ENCODE measurements at regions not wholly inside any gene's neighbourhood (a gene's known extent, or its start where the extent isn't known, plus 50 kb on each side); places are given as distances from the start of the nearest gene placed in this dataset.

DNA sequence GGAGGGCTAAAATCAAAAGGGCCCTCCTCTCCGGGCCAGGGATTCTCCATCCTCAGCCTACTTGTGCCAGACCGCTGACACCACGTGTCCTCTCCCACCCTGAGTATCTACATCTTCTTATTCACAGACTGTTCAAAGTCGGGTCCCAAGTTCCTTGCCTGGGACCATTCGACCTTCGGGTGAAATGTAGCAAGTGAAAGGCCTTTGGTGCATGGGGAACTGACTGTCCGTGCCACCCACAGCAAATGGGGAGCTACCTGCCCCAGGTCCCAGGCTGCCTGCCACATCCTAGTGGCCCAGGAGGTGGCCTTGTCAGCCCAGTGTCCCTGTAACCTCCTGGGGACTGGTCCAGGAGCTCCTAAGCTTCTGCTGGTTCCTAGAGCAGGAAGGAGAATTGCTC is 67.3 kb downstream of the RTL6 start:
- Mint-ChIP-seq H3K4me3 (ENCODE audit: unreplicated experiment) (no peak overlapping the region), H3K36me3 (ENCODE audit: unreplicated experiment) (no peaks in the 10 kb centered on the region), H3K4me1 (ENCODE audit: unreplicated experiment) (peaks cover 12% of the 10 kb centered on the region), H3K9me3 (ENCODE audit: unreplicated experiment) (no peaks in the 10 kb centered on the region), H3K27me3 (ENCODE audit: unreplicated experiment) (peaks cover 38% of the 10 kb centered on the region), H3K27ac (ENCODE audit: unreplicated experiment) (no peak overlapping the region)
- TF ChIP-seq, protein P1, sequence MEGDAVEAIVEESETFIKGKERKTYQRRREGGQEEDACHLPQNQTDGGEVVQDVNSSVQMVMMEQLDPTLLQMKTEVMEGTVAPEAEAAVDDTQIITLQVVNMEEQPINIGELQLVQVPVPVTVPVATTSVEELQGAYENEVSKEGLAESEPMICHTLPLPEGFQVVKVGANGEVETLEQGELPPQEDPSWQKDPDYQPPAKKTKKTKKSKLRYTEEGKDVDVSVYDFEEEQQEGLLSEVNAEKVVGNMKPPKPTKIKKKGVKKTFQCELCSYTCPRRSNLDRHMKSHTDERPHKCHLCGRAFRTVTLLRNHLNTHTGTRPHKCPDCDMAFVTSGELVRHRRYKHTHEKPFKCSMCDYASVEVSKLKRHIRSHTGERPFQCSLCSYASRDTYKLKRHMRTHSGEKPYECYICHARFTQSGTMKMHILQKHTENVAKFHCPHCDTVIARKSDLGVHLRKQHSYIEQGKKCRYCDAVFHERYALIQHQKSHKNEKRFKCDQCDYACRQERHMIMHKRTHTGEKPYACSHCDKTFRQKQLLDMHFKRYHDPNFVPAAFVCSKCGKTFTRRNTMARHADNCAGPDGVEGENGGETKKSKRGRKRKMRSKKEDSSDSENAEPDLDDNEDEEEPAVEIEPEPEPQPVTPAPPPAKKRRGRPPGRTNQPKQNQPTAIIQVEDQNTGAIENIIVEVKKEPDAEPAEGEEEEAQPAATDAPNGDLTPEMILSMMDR (IDR thresholded peaks at IDR 0.05), result no peak
- no peak for DNase-seq (ENCODE audit: extremely low spot score, unreplicated experiment)

DNA sequence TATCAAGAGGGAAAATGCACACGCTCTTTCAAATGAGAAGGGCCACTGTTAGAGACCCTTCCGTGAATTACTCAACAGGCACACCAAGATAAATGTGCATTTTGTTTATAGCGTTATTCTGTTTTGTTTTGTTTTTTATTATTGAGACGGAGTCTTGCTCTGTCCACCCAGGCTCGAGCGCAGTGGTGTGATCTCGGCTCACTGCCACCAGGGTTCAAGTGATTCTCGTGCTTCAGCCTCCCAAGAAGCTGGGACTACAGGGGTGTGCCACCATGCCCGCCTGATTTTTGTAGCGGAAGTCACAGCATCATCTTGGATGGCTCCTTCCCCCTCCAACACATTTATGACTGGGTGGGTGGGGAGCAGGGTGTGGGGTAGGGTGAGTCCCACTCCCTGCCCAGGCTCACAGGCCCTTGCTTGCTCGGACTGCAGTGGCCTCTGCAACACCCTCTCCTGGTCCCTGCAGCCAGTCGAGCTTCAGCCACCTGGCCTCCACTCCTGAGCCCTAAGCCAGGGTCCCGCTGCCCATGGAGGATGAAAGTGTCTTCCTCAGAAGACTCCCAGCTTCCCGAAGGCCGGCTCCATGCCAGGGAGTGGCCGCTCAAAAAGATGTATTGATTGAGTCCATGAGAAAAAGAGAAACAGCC is 68.0 kb downstream of the RTL6 start:
- no peaks in the 10 kb centered on the region for H3K9me3 Mint-ChIP-seq (ENCODE audit: unreplicated experiment)
- no peak for DNase-seq (ENCODE audit: extremely low spot score, unreplicated experiment)
- peaks cover 19% of the 10 kb centered on the region for H3K4me1 Mint-ChIP-seq (ENCODE audit: unreplicated experiment)
- TF ChIP-seq, protein P1 (IDR thresholded peaks at IDR 0.05), result no peak
- H3K27ac Mint-ChIP-seq (ENCODE audit: unreplicated experiment), result no peak overlapping the region
- H3K36me3 Mint-ChIP-seq (ENCODE audit: unreplicated experiment), result no peaks in the 10 kb centered on the region
- H3K27me3 Mint-ChIP-seq (ENCODE audit: unreplicated experiment), result peaks cover 36% of the 10 kb centered on the region
- H3K4me3 Mint-ChIP-seq (ENCODE audit: unreplicated experiment), result no peak overlapping the region

DNA sequence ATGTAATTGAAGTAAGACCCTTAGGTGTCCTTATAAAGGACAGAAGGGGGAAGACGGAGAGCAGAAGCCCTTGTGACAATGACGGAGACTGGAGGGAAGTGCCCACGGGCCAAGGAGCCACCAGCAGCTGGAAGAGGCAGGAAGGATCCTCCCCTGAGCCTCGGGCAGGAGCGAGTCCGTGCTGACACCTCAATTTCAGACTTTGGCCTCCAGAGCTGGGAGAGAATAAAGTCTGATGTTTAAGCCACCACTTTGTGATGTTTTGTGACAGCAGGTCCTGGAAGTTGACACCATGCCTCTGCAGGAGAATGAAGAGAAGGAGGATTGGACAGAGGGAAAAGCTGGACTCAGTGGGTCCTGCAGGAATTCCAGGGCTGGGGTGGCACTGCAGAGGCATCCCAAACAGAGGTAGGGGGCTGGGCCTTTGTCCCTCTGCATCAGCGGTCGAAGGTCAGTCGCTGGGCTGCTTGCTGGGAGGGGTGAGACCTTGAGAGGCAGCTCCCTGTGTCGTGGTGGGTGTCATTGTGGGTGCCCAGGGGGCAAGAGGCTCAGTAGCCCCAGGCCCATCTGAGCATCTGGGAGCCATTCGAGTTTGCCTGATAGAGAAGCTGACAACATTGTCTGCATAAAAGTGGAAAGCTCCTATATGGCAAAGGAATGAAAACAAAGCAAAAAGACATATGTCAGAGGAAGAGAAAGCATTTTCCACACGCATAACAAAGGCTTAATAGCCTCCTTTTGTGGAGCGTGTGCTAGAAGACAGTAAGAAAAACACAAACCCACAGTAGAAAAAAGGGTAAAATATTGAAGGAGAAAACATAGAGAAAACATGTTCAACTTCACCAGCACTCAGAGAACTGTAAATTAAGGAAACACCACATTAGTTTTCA is 68.8 kb downstream of the RTL6 start:
- no peak for DNase-seq (ENCODE audit: extremely low spot score, unreplicated experiment)
- TF ChIP-seq, protein P1 (IDR thresholded peaks at IDR 0.05), result no peak
- no peaks in the 10 kb centered on the region for H3K9me3 Mint-ChIP-seq (ENCODE audit: unreplicated experiment)
- H3K36me3 Mint-ChIP-seq (ENCODE audit: unreplicated experiment), result no peaks in the 10 kb centered on the region
- peaks cover 28% of the 10 kb centered on the region for H3K27me3 Mint-ChIP-seq (ENCODE audit: unreplicated experiment)
- H3K4me3 Mint-ChIP-seq (ENCODE audit: unreplicated experiment), result no peak overlapping the region
- peaks cover 27% of the 10 kb centered on the region for H3K4me1 Mint-ChIP-seq (ENCODE audit: unreplicated experiment)
- no peak overlapping the region for H3K27ac Mint-ChIP-seq (ENCODE audit: unreplicated experiment)

DNA sequence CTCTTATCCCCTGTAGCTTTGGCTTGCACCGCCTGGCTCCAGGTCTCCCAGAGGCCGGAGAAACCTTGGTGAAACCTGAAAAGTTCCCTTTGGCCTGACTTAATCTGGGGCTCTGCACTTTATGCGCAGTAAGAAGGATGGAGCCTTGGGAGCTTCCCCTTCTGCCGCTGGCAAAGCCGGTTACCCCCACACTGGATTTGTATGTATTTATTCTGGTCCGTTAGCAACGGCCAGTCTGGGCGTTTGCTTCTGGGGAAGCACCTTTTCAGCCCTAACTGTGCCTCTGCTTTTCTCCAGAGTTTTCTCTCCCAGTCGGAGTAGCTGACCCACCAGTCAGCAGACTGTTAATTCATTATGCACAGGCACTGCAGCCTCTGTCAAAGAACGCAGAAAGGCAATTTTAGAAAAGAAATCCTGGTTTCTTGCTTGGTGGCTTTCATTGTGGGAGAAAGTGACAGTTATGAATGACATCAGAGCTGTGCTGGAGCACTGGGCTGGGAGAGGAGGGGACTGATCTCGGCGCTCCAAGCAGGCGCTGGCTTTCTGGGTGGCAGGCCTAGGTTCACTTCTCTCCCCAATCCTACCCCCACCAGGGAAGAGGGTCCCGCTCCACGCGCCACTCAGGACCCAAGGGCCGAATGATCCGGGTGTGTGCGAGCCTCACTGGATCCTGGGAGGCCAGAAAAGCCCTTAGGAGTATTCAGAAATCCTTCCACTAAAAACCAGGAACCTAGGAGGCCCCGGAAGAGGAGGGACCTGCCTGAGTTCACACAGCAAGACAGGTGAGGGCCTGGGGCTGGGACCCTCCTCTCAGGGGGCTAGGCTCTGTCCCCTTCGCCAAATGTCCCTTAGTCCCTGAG is 70.2 kb downstream of the RTL6 start:
- Mint-ChIP-seq H3K36me3 (ENCODE audit: unreplicated experiment) (no peaks in the 10 kb centered on the region), H3K4me3 (ENCODE audit: unreplicated experiment) (no peak overlapping the region), H3K27me3 (ENCODE audit: unreplicated experiment) (peaks cover 18% of the 10 kb centered on the region), H3K9me3 (ENCODE audit: unreplicated experiment) (no peaks in the 10 kb centered on the region), H3K4me1 (ENCODE audit: unreplicated experiment) (peaks cover 34% of the 10 kb centered on the region), H3K27ac (ENCODE audit: unreplicated experiment) (no peak overlapping the region)
- TF ChIP-seq, protein P1 (IDR thresholded peaks at IDR 0.05), result no peak
- DNase-seq (ENCODE audit: extremely low spot score, unreplicated experiment), result no peak
